ENCODE measurements at regions not wholly inside any gene's neighbourhood (a gene's known extent, or its start where the extent isn't known, plus 50 kb on each side); places are given as distances from the start of the nearest gene placed in this dataset.

GRCh38 chr7:17401791-17402627, 103.6 kb downstream of the AHR start:
- Histone ChIP-seq H3K79me2 (ENCODE audit: insufficient read depth) (no peaks in the 10 kb centered on the region), H3K9me3 (no peaks in the 10 kb centered on the region), H3K27me3 (ENCODE audit: insufficient read depth) (peaks cover 7% of the 10 kb centered on the region; the same call in 1 of the 2 replicates), H4K20me1 (ENCODE audit: insufficient read depth) (no peaks in the 10 kb centered on the region), H2AFZ (ENCODE audit: low read depth) (no peak overlapping the region), H3K4me2 (no peak overlapping the region), H3K9ac (no peak overlapping the region), H3K4me1 (ENCODE audit: control insufficient read depth in 1 of 2, insufficient read depth in 2 of 2, low read depth in 1 of 2, low read length in 1 of 2) (no peaks in the 10 kb centered on the region; a peak in 1 of 4 replicates), H3K27ac (ENCODE audit: low read depth in 2 of 2, low read length in 1 of 2) (no peak overlapping the region), H3K36me3 (replicated peaks in 1 of 2; ENCODE audit: control insufficient read depth in 1 of 2, insufficient read depth in 2 of 2, low read length in 1 of 2) (no peaks in the 10 kb centered on the region), H3K4me3 (ENCODE audit: low read depth in 2 of 2, low read length in 1 of 2) (no peak overlapping the region), H3F3A (replicated peaks; ENCODE audit: insufficient read depth) (no peaks in the 10 kb centered on the region), H3K9me2 (no peaks in the 10 kb centered on the region)
- POLR2A ChIA-PET, result no interaction called here
- 16% methylated on average over 6 of the region's 6 CpGs for WGBS (ENCODE audit: low lambda C conversion rate)
- no peak for TF ChIP-seq SIN3A (IDR thresholded peaks at IDR 0.05; ENCODE audit: borderline replicate concordance, low read depth, low read length)
- TF ChIP-seq REST (IDR thresholded peaks at IDR 0.05; ENCODE audit: low read depth, low read length), result no peak
- no peak for TF ChIP-seq ZBTB33 (IDR thresholded peaks at IDR 0.05; ENCODE audit: borderline replicate concordance, low read depth)
- no peak for TF ChIP-seq NRF1 (IDR thresholded peaks at IDR 0.05; ENCODE audit: low read depth, low read length)
- TF ChIP-seq JUND (IDR thresholded peaks at IDR 0.05), result no peak
- TF ChIP-seq FOXJ3 (CRISPR knock-in tag; IDR thresholded peaks at IDR 0.05), result no peak
- no peak for TF ChIP-seq RCOR1 (IDR thresholded peaks at IDR 0.05; ENCODE audit: low read length)
- no peak for TF ChIP-seq RAD21 (IDR thresholded peaks at IDR 0.05; ENCODE audit: low read length)
- TF ChIP-seq USF1 (IDR thresholded peaks at IDR 0.05; ENCODE audit: borderline replicate concordance, low read depth), result no peak
- no peak for TF ChIP-seq IRF3 (IDR thresholded peaks at IDR 0.05; ENCODE audit: low read depth, low read length)
- TF ChIP-seq MAX (IDR thresholded peaks at IDR 0.05; ENCODE audit: low read depth), result no peak
- no peak for TF ChIP-seq NFIC (IDR thresholded peaks at IDR 0.05; ENCODE audit: borderline replicate concordance)
- no peak for TF ChIP-seq USF2 (IDR thresholded peaks at IDR 0.05; ENCODE audit: borderline replicate concordance, low read depth, low read length)
- no peak for TF ChIP-seq TCF12 (IDR thresholded peaks at IDR 0.05)
- no peak for TF ChIP-seq CHD2 (IDR thresholded peaks at IDR 0.05; ENCODE audit: low read length, partially characterized antibody)
- no peak for DNase-seq
- CTCF ChIA-PET, result interaction anchor here (1.0 kb wide), 1 partner anchor 18 kb away, joined by 4 read pairs; no protein-coding TSS in a partner anchor

Data from SK-N-SH (cell line).